ENCODE measurements at regions not wholly inside any gene's neighbourhood (a gene's known extent, or its start where the extent isn't known, plus 50 kb on each side); places are given as distances from the start of the nearest gene placed in this dataset.

DNA sequence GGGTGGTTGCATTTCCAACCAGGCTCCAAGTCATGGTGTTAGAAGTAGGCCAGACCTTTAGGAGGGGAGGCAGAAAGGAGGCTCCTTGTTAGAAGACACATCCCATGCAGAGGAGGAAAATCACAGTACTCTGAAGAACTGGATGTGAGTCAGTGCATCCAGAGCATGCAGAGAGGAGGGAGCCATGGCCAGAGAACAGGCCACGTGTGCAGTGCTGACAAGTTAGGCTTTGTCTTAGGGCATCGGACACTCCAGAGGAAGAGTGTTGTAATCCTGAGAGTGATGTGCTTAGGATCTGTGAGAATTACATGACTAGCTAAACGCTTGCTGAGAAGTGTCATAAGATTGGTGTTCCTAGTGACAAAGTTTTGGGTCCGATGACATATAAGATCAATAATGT is 456.5 kb upstream of the THRB start:
- H4K5ac ChIP-seq (ENCODE audit: insufficient read length, low read depth, low read length) = no peak overlapping the region
- no peak overlapping the region for H2BK15ac ChIP-seq (ENCODE audit: low read length)
- H3K4ac ChIP-seq (replicated peaks; ENCODE audit: insufficient read length, low read depth, low read length) = no peak overlapping the region
- no peak overlapping the region for H3K56ac ChIP-seq (replicated peaks; ENCODE audit: insufficient read length, low read depth, low read length)
- H2AFZ ChIP-seq (ENCODE audit: low read length) = no peak overlapping the region
- H3K4me2 ChIP-seq (ENCODE audit: insufficient read depth in 1 of 2, low read depth in 2 of 2, low read length in 2 of 2) = no peak overlapping the region
- DNase-seq (ENCODE audit: low read depth in 1 of 2, low spot score in 2 of 2) = no peak
- H2BK20ac ChIP-seq (ENCODE audit: low read length) = no peak overlapping the region
- H3K9me3 ChIP-seq (ENCODE audit: insufficient read depth in 2 of 2, low read depth in 1 of 2, low read length in 1 of 2) = no peaks in the 10 kb centered on the region
- H3K23ac ChIP-seq (ENCODE audit: insufficient read length) = no peak overlapping the region
- no peaks in the 10 kb centered on the region for H3K79me2 ChIP-seq (ENCODE audit: control insufficient read depth in 1 of 2, insufficient read depth in 2 of 2, low read length in 2 of 2)
- H2BK12ac ChIP-seq (ENCODE audit: low read depth, low read length) = no peak overlapping the region
- no peak overlapping the region for H4K8ac ChIP-seq (ENCODE audit: extremely low read depth, insufficient read depth, low read length)
- no peak overlapping the region for H2BK5ac ChIP-seq (ENCODE audit: low read depth, low read length)
- no peak overlapping the region for H3K14ac ChIP-seq (ENCODE audit: insufficient read length)
- no peak overlapping the region for H2BK120ac ChIP-seq (replicated peaks; ENCODE audit: low read depth, low read length)
- CTCF ChIA-PET (ENCODE audit: partially characterized antibody) = interaction anchor here (0.6 to 1.4 kb wide), 3 partner anchors 270 to 590 kb away, joined by 3 to 4 read pairs (median 3); no protein-coding TSS in a partner anchor
- no peak overlapping the region for H3K27ac ChIP-seq (ENCODE audit: low read depth, low read length)
- no peak overlapping the region for H3K4me3 ChIP-seq (ENCODE audit: extremely low read depth in 1 of 4, insufficient read depth in 2 of 4, low read depth in 3 of 4, low read length in 4 of 4)
- TF ChIP-seq TCF12 (IDR thresholded peaks at IDR 0.05; ENCODE audit: low read depth, low read length) = no peak
- no peak for TF ChIP-seq SP1 (IDR thresholded peaks at IDR 0.05; ENCODE audit: low read depth, low read length)
- TF ChIP-seq SUZ12 (IDR thresholded peaks at IDR 0.05; ENCODE audit: low read length) = peak; percentile 21; the same call in 1 of the 2 replicates
- no peak overlapping the region for H2AK5ac ChIP-seq (ENCODE audit: low read depth, low read length)
- H3K4me1 ChIP-seq (replicated peaks in 1 of 4; ENCODE audit: control insufficient read depth in 3 of 4, insufficient read depth in 4 of 4, low read length in 3 of 4) = no peaks in the 10 kb centered on the region; a peak in 2 of 7 replicates
- peaks cover 58 to 83% (median 70%) of the 10 kb centered on the region in 4 experiments for H3K27me3 ChIP-seq (replicated peaks in 1 of 4; ENCODE audit: control insufficient read depth in 3 of 4, extremely low read depth in 1 of 4, insufficient read depth in 3 of 4, low read length in 3 of 4)
- H3K36me3 ChIP-seq (ENCODE audit: control insufficient read depth in 2 of 4, insufficient read depth in 4 of 4, low read length in 3 of 4) = no peaks in the 10 kb centered on the region
- WGBS, 2 experiments (ENCODE audit: extremely low coverage in 1 of 2, insufficient coverage in 1 of 2, insufficient read length in 1 of 2, insufficient replicate concordance in 2 of 2, low coverage in 1 of 2, low lambda C conversion rate in 2 of 2, missing lambda C conversion rate in 1 of 2) = 91% methylated on average over 4 of the region's 4 CpGs; no CpG with 5 or more reads in 1 of the 2 experiments
- no peak overlapping the region for H4K91ac ChIP-seq (replicated peaks; ENCODE audit: insufficient read length, low read length)
- no peaks in the 10 kb centered on the region for H3K79me1 ChIP-seq (ENCODE audit: low read depth, low read length)
- H3K23me2 ChIP-seq (ENCODE audit: low read depth, low read length) = no peaks in the 10 kb centered on the region
- no peak overlapping the region for H3K18ac ChIP-seq (ENCODE audit: extremely low read depth, low read length)
- peaks cover 0 to 5% of the 10 kb centered on the region in 2 experiments for H4K20me1 ChIP-seq (replicated peaks in 1 of 2; ENCODE audit: control insufficient read depth in 1 of 2, insufficient read depth in 2 of 2, low read length in 2 of 2)
- FAIRE-seq = no peak
- POLR2A ChIA-PET (ENCODE audit: partially characterized antibody) = no interaction called here
- no peak overlapping the region for H3K9ac ChIP-seq (replicated peaks in 1 of 4; ENCODE audit: extremely low read depth in 1 of 4, low read depth in 3 of 4, low read length in 3 of 4)

Measured in H1 (cell line).